Loucy (cell line): ENCODE measurements at regions not wholly inside any gene's neighbourhood (a gene's known extent, or its start where the extent isn't known, plus 50 kb on each side); places are given as distances from the start of the nearest gene placed in this dataset.

Experiments
- H2AFZ ChIP-seq: fragments of 200-600 bp; sonication (generic); 2 replicates; pipeline ENCODE4 v1.6.0; 2016; ENCODE audit warnings: antibody characterized with exemption, mild to moderate bottlenecking, low read length, moderate library complexity
- H3F3A ChIP-seq: fragments of 200-600 bp; 2 replicates; pipeline ENCODE4 v1.6.0; 2016; ENCODE audit warnings: antibody characterized with exemption, low read depth, mild to moderate bottlenecking
- H3K27me3 ChIP-seq: fragments of 200-600 bp; sonication (generic); 2 replicates; pipeline ENCODE4 v1.6.1; 2014; ENCODE audit warnings: low read length, mild to moderate bottlenecking; ENCODE audit not compliant: insufficient read depth, poor library complexity, severe bottlenecking
- H3K36me3 ChIP-seq: fragments of 200-600 bp; sonication (generic); 2 replicates; pipeline ENCODE4 v1.6.1; 2016; ENCODE audit warnings: low read length; ENCODE audit not compliant: insufficient read depth
- H3K4me1 ChIP-seq: fragments of 200-600 bp; sonication (generic); 2 replicates; pipeline ENCODE4 v1.5.1; 2014; ENCODE audit warnings: low read length, mild to moderate bottlenecking; ENCODE audit not compliant: insufficient read depth, poor library complexity, severe bottlenecking
- H3K4me2 ChIP-seq: fragments of 200-600 bp; sonication (generic); 2 replicates; pipeline ENCODE4 v1.6.0; 2014; ENCODE audit warnings: antibody characterized with exemption, low read length, low read depth, mild to moderate bottlenecking; ENCODE audit not compliant: poor library complexity, severe bottlenecking
- H3K4me3 ChIP-seq: fragments of 200-600 bp; sonication (generic); 2 replicates; pipeline ENCODE4 v1.5.1; 2014; ENCODE audit warnings: low read length, mild to moderate bottlenecking, mixed read lengths; ENCODE audit not compliant: poor library complexity, severe bottlenecking
- H3K79me2 ChIP-seq: fragments of 200-600 bp; sonication (generic); 2 replicates; pipeline ENCODE4 v1.6.1; 2014; ENCODE audit warnings: low read length; ENCODE audit not compliant: insufficient read depth
- H3K9ac ChIP-seq: fragments of 200-600 bp; sonication (generic); 2 replicates; pipeline ENCODE4 v1.6.0; 2014; ENCODE audit warnings: mild to moderate bottlenecking, low read depth, low read length, moderate library complexity; ENCODE audit not compliant: poor library complexity, severe bottlenecking
- H3K9me2 ChIP-seq: fragments of 200-600 bp; sonication (generic); replicated peaks from 2 replicates; pipeline ENCODE4 v1.6.1; 2016; ENCODE audit warnings: low read depth, low read length, mixed read lengths
- H3K9me3 ChIP-seq: fragments of 200-600 bp; sonication (generic); 2 replicates; pipeline ENCODE4 v1.6.1; 2014; ENCODE audit warnings: mild to moderate bottlenecking, antibody characterized with exemption, low read length, low read depth; ENCODE audit not compliant: insufficient read depth
- H4K20me1 ChIP-seq: fragments of 200-600 bp; sonication (generic); 2 replicates; pipeline ENCODE4 v1.6.0; 2014; ENCODE audit warnings: antibody characterized with exemption, low read length, mild to moderate bottlenecking; ENCODE audit not compliant: insufficient read depth, poor library complexity, severe bottlenecking
- CTCF ChIP-seq: fragments of 200-600 bp; sonication (generic); conservative IDR thresholded peaks from 2 replicates; pipeline ENCODE4 v1.5.1; 2014; ENCODE audit warnings: mild to moderate bottlenecking, antibody characterized with exemption, low read length
- EZH2phosphoT487 ChIP-seq: fragments of 200-600 bp; IDR thresholded peaks from 2 replicates; pipeline ENCODE4 v1.6.1; 2018; ENCODE audit warnings: antibody characterized with exemption, mild to moderate bottlenecking, moderate library complexity, borderline replicate concordance

GRCh38 chr10:4329225-4329624 is 496.8 kb upstream of the AKR1E2 start:
- Histone ChIP-seq H3K9me2 (no peaks in the 10 kb centered on the region), H3K4me2 (no peak overlapping the region), H3K4me3 (no peak overlapping the region), H3K9me3 (peaks cover 2% of the 10 kb centered on the region; the same call in 1 of the 2 replicates), H3K36me3 (no peaks in the 10 kb centered on the region), H3K79me2 (no peaks in the 10 kb centered on the region), H2AFZ (no peak overlapping the region), H3F3A (no peaks in the 10 kb centered on the region), H3K9ac (no peak overlapping the region), H3K4me1 (no peaks in the 10 kb centered on the region), H4K20me1 (no peaks in the 10 kb centered on the region), H3K27me3 (no peaks in the 10 kb centered on the region)
- TF ChIP-seq CTCF, result no peak
- TF ChIP-seq EZH2phosphoT487, result no peak

- no peaks in the 10 kb centered on the region for H3K9me3 ChIP-seq
- no peak overlapping the region for H3K9ac ChIP-seq
- no peak for TF ChIP-seq CTCF
- no peak for TF ChIP-seq EZH2phosphoT487
- no peaks in the 10 kb centered on the region for H3F3A ChIP-seq
- no peaks in the 10 kb centered on the region for H3K27me3 ChIP-seq
- no peaks in the 10 kb centered on the region for H3K36me3 ChIP-seq
- H3K4me1 ChIP-seq, result no peaks in the 10 kb centered on the region
- H2AFZ ChIP-seq, result no peak overlapping the region
- H3K79me2 ChIP-seq, result no peaks in the 10 kb centered on the region
- no peaks in the 10 kb centered on the region for H4K20me1 ChIP-seq
- H3K4me2 ChIP-seq, result no peak overlapping the region
- H3K4me3 ChIP-seq, result no peak overlapping the region
- H3K9me2 ChIP-seq, result no peaks in the 10 kb centered on the region
These were observed 499.4 kb upstream of the AKR1E2 start for GRCh38 chr10:4326647-4327046.

GRCh38 chr10:4319870-4320367 is 506.1 kb upstream of the AKR1E2 start:
- Histone ChIP-seq H3K4me3 (no peak overlapping the region), H3K79me2 (no peaks in the 10 kb centered on the region), H3K27me3 (no peaks in the 10 kb centered on the region), H3K9ac (no peak overlapping the region), H3K9me3 (no peaks in the 10 kb centered on the region), H4K20me1 (no peaks in the 10 kb centered on the region), H3F3A (no peaks in the 10 kb centered on the region), H2AFZ (no peak overlapping the region), H3K36me3 (no peaks in the 10 kb centered on the region), H3K9me2 (no peaks in the 10 kb centered on the region), H3K4me2 (no peak overlapping the region), H3K4me1 (no peaks in the 10 kb centered on the region)
- TF ChIP-seq EZH2phosphoT487 (no peak), CTCF (no peak)
